GM12892 (cell line): ENCODE measurements at regions not wholly inside any gene's neighbourhood (a gene's known extent, or its start where the extent isn't known, plus 50 kb on each side); places are given as distances from the start of the nearest gene placed in this dataset.

Experiments
- POLR2A ChIP-seq: IDR thresholded peaks from 2 replicates; pipeline ENCODE4 v1.6.1; 2011; ENCODE audit warnings: low read depth, low read length, control low read depth
- POLR2AphosphoS5 ChIP-seq: IDR thresholded peaks from 2 replicates; pipeline ENCODE4 v1.6.1; 2011; ENCODE audit warnings: low read depth, low read length, control low read depth
- TAF1 ChIP-seq: IDR thresholded peaks from 2 replicates; pipeline ENCODE4 v1.6.1; 2011; ENCODE audit warnings: low read depth, mild to moderate bottlenecking, control low read depth, low read length, borderline replicate concordance

- no peak for TF ChIP-seq POLR2A
- no peak for TF ChIP-seq POLR2AphosphoS5
- TF ChIP-seq TAF1: no peak
These were observed 898.3 kb upstream of the NEGR1 start for GRCh38 chr1:73180397-73181189.
